ENCODE measurements at regions not wholly inside any gene's neighbourhood (a gene's known extent, or its start where the extent isn't known, plus 50 kb on each side); places are given as distances from the start of the nearest gene placed in this dataset. TPM values are rescaled to one million over a fixed set of nuclear protein-coding genes. Genes with fewer than 3 reads are reported as not detected.

DNA sequence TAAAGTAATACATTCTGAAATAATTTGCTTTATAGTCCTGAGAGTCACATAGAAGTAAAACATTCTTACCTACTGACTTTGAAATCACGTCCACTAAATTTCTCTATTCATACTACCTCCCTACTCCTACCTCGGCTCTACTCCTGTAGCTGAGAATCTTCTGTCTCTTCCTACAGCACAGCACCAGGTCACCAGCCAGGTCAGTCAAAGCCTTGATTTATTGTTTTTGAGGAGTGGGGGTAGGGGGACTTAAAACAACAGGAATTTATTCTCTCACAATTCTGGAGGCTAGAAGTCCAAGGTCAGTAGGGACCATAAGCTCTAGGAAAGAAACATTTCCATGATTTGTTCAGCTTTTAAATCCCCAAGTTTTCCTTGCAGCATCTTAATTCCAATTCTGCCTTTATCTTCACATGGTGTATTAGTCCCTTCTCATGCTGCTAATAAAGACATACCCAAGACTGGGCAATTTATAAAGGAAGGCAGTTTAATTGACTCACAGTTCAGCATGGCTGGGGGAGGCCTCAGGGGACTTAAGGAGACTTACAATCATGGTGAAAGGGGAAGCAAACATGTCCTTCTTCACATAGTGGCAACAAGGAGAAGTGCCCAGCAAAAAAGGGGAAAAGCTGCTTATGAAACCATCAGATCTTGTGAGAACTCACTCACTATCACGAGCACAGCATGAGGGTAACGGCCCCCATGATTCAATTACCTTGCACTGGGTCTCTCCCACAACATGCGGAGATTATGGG is 49.6 kb upstream of the CCNG1 start:
- ATAC-seq (ENCODE audit: low FRiP score) (no peak), DNase-seq (ENCODE audit: low spot score) (no peak)
- TF ChIP-seq, protein P1, sequence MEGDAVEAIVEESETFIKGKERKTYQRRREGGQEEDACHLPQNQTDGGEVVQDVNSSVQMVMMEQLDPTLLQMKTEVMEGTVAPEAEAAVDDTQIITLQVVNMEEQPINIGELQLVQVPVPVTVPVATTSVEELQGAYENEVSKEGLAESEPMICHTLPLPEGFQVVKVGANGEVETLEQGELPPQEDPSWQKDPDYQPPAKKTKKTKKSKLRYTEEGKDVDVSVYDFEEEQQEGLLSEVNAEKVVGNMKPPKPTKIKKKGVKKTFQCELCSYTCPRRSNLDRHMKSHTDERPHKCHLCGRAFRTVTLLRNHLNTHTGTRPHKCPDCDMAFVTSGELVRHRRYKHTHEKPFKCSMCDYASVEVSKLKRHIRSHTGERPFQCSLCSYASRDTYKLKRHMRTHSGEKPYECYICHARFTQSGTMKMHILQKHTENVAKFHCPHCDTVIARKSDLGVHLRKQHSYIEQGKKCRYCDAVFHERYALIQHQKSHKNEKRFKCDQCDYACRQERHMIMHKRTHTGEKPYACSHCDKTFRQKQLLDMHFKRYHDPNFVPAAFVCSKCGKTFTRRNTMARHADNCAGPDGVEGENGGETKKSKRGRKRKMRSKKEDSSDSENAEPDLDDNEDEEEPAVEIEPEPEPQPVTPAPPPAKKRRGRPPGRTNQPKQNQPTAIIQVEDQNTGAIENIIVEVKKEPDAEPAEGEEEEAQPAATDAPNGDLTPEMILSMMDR (IDR thresholded peaks at IDR 0.05) = no peak

Small RNA genes lying in the stretch of these regions (small RNA-seq; reads per million reads assigned to genes)
- not detected for gene RNU6-164P
